Body of pancreas (tissue), 4 donors: ENCODE measurements at regions not wholly inside any gene's neighbourhood (a gene's known extent, or its start where the extent isn't known, plus 50 kb on each side); places are given as distances from the start of the nearest gene placed in this dataset.

Source experiments
- ATAC-seq: fragments of 150-250 bp; one replicate; pipeline ENCODE4 v1.9.1; 2016
- DNase-seq, 4 donors: peaks; one replicate each; pipeline ENCODE4 v3.0.0-alpha.2; 2019
- H3K27ac ChIP-seq, 4 donors: fragments of 200-600 bp; sonication (generic); 1 replicate in 3 of 4; 2 replicates in 1 of 4; pipeline versions ENCODE4 v1.5.1 to v1.6.1; 2016 to 2019; ENCODE audit warnings: mild to moderate bottlenecking in 1 of 4, mixed read lengths in 1 of 4, moderate library complexity in 1 of 4
- H3K27me3 ChIP-seq, 2 donors: fragments of 200-600 bp; sonication (generic); one replicate each; pipeline ENCODE4 v1.6.0; 2016; ENCODE audit warnings: mild to moderate bottlenecking in 1 of 2
- H3K36me3 ChIP-seq, 2 donors: fragments of 200-600 bp; sonication (generic); replicated peaks in 1 of 2; 2 replicates each; pipeline ENCODE4 v1.5.1; 2016; ENCODE audit warnings: low read depth in 2 of 2; ENCODE audit not compliant: insufficient read depth in 1 of 2
- H3K4me1 ChIP-seq: fragments of 200-600 bp; sonication (generic); one replicate; pipeline ENCODE4 v1.6.0; 2016
- H3K4me3 ChIP-seq, 2 donors: fragments of 200-600 bp; sonication (generic); 1 replicate in 1 of 2; 2 replicates in 1 of 2; pipeline ENCODE4 v1.5.1; 2016 to 2019
- H3K9me3 ChIP-seq, 3 donors: fragments of 200-600 bp; sonication (generic); 1 replicate in 2 of 3; 2 replicates in 1 of 3; pipeline ENCODE4 v1.5.1; 2016
- POLR2A ChIP-seq, 3 donors: fragments of 450-650 bp; IDR thresholded peaks; one replicate each; pipeline ENCODE4 v1.6.1; 2016; ENCODE audit warnings: antibody characterized with exemption in 3 of 3, mild to moderate bottlenecking in 2 of 3
- WGBS, 2 donors: methylation state at CpG; one replicate each; pipeline ENCODE4 v1.1.5; 2017; 5-methylcytosine and 5-hydroxymethylcytosine counted together
- intact Hi-C: fragments of 100-400 bp; cut with DNase I; formaldehyde crosslinking; loops from one replicate; pipeline ENCODE4 v1.15.1; 2023
- TF ChIP-seq, protein P1 (sequence below), 7 experiments: fragments of 450-650 bp in 4 of 7; fragments of 200-600 bp in 3 of 7; sonication (generic) in 3 of 7; IDR thresholded peaks; one replicate each; pipeline ENCODE4 v1.5.1; 2016 to 2019; ENCODE audit warnings: antibody characterized with exemption in 7 of 7

DNA sequence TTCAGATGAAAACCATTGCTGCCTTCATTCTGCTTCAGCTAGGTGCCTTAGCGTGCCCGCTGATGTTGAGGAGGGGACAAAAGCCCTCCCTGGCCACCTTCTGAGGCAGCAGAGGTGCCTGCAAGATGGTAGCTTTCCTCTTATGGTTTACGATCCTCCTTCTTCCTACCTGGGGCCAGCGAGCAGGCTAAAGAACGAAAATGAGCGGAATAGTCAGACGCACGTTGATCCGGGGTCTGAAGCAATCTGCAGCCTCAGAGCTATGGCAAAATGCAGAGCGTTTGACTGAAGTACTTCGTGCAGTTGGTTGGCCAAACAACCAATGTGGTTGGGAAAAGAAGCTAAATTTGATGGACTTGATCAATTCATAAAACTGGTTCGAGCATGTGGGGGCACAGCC is 95.5 kb downstream of the GATA3 start:
- DNase-seq = no peak
- no peaks in the 10 kb centered on the region for H3K36me3 ChIP-seq
- H3K4me3 ChIP-seq = no peak overlapping the region
- H3K27ac ChIP-seq = no peak overlapping the region
- intact Hi-C loops = no loop called here
- ATAC-seq = no peak
- WGBS, 2 donors = 78 to 80% methylated on average over 12 of the region's 12 CpGs
- H3K27me3 ChIP-seq = no peaks in the 10 kb centered on the region
- H3K4me1 ChIP-seq = no peaks in the 10 kb centered on the region
- no peaks in the 10 kb centered on the region for H3K9me3 ChIP-seq
- TF ChIP-seq, protein P1, sequence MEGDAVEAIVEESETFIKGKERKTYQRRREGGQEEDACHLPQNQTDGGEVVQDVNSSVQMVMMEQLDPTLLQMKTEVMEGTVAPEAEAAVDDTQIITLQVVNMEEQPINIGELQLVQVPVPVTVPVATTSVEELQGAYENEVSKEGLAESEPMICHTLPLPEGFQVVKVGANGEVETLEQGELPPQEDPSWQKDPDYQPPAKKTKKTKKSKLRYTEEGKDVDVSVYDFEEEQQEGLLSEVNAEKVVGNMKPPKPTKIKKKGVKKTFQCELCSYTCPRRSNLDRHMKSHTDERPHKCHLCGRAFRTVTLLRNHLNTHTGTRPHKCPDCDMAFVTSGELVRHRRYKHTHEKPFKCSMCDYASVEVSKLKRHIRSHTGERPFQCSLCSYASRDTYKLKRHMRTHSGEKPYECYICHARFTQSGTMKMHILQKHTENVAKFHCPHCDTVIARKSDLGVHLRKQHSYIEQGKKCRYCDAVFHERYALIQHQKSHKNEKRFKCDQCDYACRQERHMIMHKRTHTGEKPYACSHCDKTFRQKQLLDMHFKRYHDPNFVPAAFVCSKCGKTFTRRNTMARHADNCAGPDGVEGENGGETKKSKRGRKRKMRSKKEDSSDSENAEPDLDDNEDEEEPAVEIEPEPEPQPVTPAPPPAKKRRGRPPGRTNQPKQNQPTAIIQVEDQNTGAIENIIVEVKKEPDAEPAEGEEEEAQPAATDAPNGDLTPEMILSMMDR (IDR thresholded peaks at IDR 0.05) = no peak
- TF ChIP-seq POLR2A (IDR thresholded peaks at IDR 0.05) = no peak

DNA sequence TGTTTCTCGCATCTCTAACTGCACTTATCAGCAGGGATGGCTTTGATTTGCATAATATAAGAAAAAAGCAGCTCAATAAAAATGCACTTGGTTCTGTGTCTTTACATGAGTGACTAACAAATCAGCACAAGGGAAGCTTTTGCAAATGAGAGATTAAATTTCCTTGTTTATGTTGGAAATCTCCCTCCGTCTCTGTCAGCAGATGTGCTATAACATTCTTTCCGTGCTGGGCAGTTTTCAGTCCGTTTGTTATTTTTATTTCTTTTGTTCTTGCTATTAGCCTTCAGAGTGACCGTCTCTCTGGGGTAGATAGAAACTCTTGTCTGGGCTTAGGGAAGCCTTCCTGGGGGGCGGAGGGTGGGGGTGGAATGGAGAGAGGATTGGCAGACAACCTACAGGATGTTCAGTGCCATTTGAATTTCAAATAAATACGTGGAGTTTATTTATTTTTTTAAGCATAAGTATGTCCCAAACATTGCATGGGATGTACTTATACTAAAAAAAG is 96.0 kb downstream of the GATA3 start:
- Histone ChIP-seq H3K36me3 (no peaks in the 10 kb centered on the region), H3K9me3 (no peaks in the 10 kb centered on the region), H3K4me1 (no peaks in the 10 kb centered on the region), H3K27me3 (no peaks in the 10 kb centered on the region), H3K4me3 (no peak overlapping the region), H3K27ac (no peak overlapping the region)
- no peak for ATAC-seq
- DNase-seq = no peak
- intact Hi-C loops = no loop called here
- TF ChIP-seq, protein P1 (IDR thresholded peaks at IDR 0.05) = no peak
- TF ChIP-seq POLR2A (IDR thresholded peaks at IDR 0.05) = no peak
- WGBS, 2 donors = 57 to 73% methylated on average over 7 of the region's 7 CpGs

DNA sequence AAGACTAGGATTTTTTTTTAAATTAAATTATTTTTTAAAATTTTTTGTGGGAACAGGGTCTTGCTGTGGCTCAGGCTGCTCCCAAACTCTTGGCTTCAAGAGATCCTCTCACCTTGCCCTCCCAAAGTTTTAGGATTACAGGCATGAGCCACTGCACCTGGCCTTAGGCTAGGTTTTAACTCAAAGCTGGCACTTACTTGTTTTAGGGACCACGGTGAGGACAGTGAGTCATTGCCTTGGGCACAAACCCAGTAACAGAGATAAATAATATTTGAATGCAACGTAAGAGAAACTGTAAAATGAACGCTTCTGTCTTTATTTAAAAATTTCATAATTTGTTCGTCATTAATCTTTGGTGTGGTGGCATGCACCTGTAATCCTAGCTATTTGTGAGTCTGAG is 96.6 kb downstream of the GATA3 start:
- no peaks in the 10 kb centered on the region for H3K27me3 ChIP-seq
- H3K27ac ChIP-seq = no peak overlapping the region
- 71% methylated on average over 4 of the region's 4 CpGs for WGBS, 2 donors
- intact Hi-C loops = no loop called here
- H3K4me1 ChIP-seq = no peaks in the 10 kb centered on the region
- DNase-seq (no peak), ATAC-seq (no peak)
- H3K4me3 ChIP-seq = no peak overlapping the region
- H3K36me3 ChIP-seq = no peaks in the 10 kb centered on the region
- no peaks in the 10 kb centered on the region for H3K9me3 ChIP-seq
- TF ChIP-seq, protein P1 (IDR thresholded peaks at IDR 0.05) = no peak
- TF ChIP-seq POLR2A (IDR thresholded peaks at IDR 0.05) = no peak

DNA sequence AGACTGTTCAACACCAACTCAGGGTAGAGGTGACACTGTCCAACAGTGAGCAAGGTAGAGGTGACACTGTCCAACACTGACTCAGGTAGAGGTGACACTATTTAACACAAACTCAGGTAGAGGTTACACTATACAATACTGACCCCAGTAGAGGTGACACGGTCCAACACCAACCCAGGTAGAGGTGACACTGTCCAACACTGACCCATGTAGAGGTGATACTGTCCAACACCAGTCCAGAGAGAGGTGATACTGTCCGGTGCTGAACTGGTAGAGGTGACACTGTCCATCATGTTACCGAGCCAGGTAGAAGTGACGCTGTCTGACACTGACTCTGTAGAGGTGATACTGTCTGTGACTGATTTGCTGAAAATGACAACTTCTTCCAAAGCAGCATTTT is 102.4 kb downstream of the GATA3 start:
- WGBS, 2 donors = 75 to 94% methylated on average over 3 to 4 of the region's 4 CpGs
- Histone ChIP-seq H3K27me3 (no peaks in the 10 kb centered on the region), H3K9me3 (no peaks in the 10 kb centered on the region), H3K36me3 (no peaks in the 10 kb centered on the region), H3K4me3 (no peak overlapping the region), H3K27ac (no peak overlapping the region), H3K4me1 (no peaks in the 10 kb centered on the region)
- DNase-seq (no peak), ATAC-seq (no peak)
- intact Hi-C loops = no loop called here
- no peak for TF ChIP-seq POLR2A (IDR thresholded peaks at IDR 0.05)
- TF ChIP-seq, protein P1 (IDR thresholded peaks at IDR 0.05) = no peak
